Retina (tissue), 1 donor: ENCODE measurements at regions not wholly inside any gene's neighbourhood (a gene's known extent, or its start where the extent isn't known, plus 50 kb on each side); places are given as distances from the start of the nearest gene placed in this dataset.
"Not testable (repeated sequence)": the region's sequence is repeated elsewhere in the genome, so short reads cannot be mapped to it uniquely, and the experiment has no call there.

Experiments used
- DNase-seq: peaks from one replicate; pipeline ENCODE4 v3.0.0-alpha.2; 2016

- no peak for DNase-seq
These were observed 116.9 kb upstream of the ENPEP start for GRCh38 chr4:110359076-110359475.

- DNase-seq, result no peak
These were observed 118.4 kb upstream of the ENPEP start for GRCh38 chr4:110357521-110357920.

- no peak for DNase-seq
These were observed 121.5 kb upstream of the ENPEP start for GRCh38 chr4:110354460-110354859.

GRCh38 chr4:110352670-110353442 lies 123.1 kb upstream of the ENPEP start:
- DNase-seq, result no peak

- DNase-seq, result no peak
These were observed 127.1 kb upstream of the ENPEP start for GRCh38 chr4:110348711-110349383.

- no peak for DNase-seq
These were observed 128.2 kb upstream of the ENPEP start for GRCh38 chr4:110347805-110348204.

- DNase-seq, result no peak
These were observed 131.8 kb upstream of the ENPEP start for GRCh38 chr4:110344165-110344564.

GRCh38 chr4:110343534-110343933 lies 132.4 kb upstream of the ENPEP start:
- DNase-seq, result no peak

GRCh38 chr4:110341118-110341517 lies 134.8 kb upstream of the ENPEP start:
- not testable (repeated sequence) for DNase-seq

GRCh38 chr4:110335399-110335798 lies 137.0 kb upstream of the ELOVL6 start:
- no peak for DNase-seq

- no peak for DNase-seq
These were observed 134.1 kb upstream of the ELOVL6 start for GRCh38 chr4:110332483-110332882.

- not testable (repeated sequence) for DNase-seq
These were observed 128.0 kb upstream of the ELOVL6 start for GRCh38 chr4:110326426-110326825.

GRCh38 chr4:110310795-110311194 lies 112.4 kb upstream of the ELOVL6 start:
- DNase-seq, result no peak

- DNase-seq, result no peak
These were observed 111.3 kb upstream of the ELOVL6 start for GRCh38 chr4:110309675-110310074.

- DNase-seq, result no peak
These were observed 107.9 kb upstream of the ELOVL6 start for GRCh38 chr4:110306303-110306702.

- DNase-seq, result no peak
These were observed 107.0 kb upstream of the ELOVL6 start for GRCh38 chr4:110305455-110305854.

- DNase-seq, result no peak
These were observed 98.5 kb upstream of the ELOVL6 start for GRCh38 chr4:110296892-110297291.

- no peak for DNase-seq
These were observed 95.8 kb upstream of the ELOVL6 start for GRCh38 chr4:110294165-110294564.

- DNase-seq, result no peak
These were observed 94.8 kb upstream of the ELOVL6 start for GRCh38 chr4:110292994-110293744.

GRCh38 chr4:110290511-110290910 lies 92.1 kb upstream of the ELOVL6 start:
- no peak for DNase-seq

- no peak for DNase-seq
These were observed 91.2 kb upstream of the ELOVL6 start for GRCh38 chr4:110289601-110290100.

- DNase-seq, result no peak
These were observed 88.7 kb upstream of the ELOVL6 start for GRCh38 chr4:110287130-110287529.

- DNase-seq, result no peak
These were observed 79.7 kb upstream of the ELOVL6 start for GRCh38 chr4:110278127-110278526.

GRCh38 chr4:110275871-110276270 lies 77.5 kb upstream of the ELOVL6 start:
- DNase-seq, result no peak
